HG02610 (cell line): ENCODE measurements at regions not wholly inside any gene's neighbourhood (a gene's known extent, or its start where the extent isn't known, plus 50 kb on each side); places are given as distances from the start of the nearest gene placed in this dataset.

Source experiments
- ATAC-seq: cut with Tn5 transposase; IDR thresholded peaks from one replicate; pipeline ENCODE4 v1.9.1; 2021; ENCODE audit warnings: mild to moderate bottlenecking, moderate library complexity; ENCODE audit not compliant: unreplicated experiment

- ATAC-seq: no peak
These were observed 279.0 kb downstream of the RRAGC start for GRCh38 chr1:38580594-38580993.

- no peak for ATAC-seq
These were observed 280.5 kb downstream of the RRAGC start for GRCh38 chr1:38579056-38579455.

GRCh38 chr1:38578271-38578951 is 281.2 kb downstream of the RRAGC start:
- ATAC-seq: no peak

GRCh38 chr1:38577937-38578270 is 281.7 kb downstream of the RRAGC start:
- no peak for ATAC-seq

- no peak for ATAC-seq
These were observed 282.2 kb downstream of the RRAGC start for GRCh38 chr1:38577385-38577784.

- ATAC-seq: no peak
These were observed 283.3 kb downstream of the RRAGC start for GRCh38 chr1:38576241-38576640.

GRCh38 chr1:38571726-38572125 is 287.8 kb downstream of the RRAGC start:
- no peak for ATAC-seq

- no peak for ATAC-seq
These were observed 289.0 kb downstream of the RRAGC start for GRCh38 chr1:38570657-38570975.

- ATAC-seq: no peak
These were observed 289.5 kb downstream of the RRAGC start for GRCh38 chr1:38569932-38570656.

GRCh38 chr1:38568061-38568857 is 291.3 kb downstream of the RRAGC start:
- no peak for ATAC-seq

GRCh38 chr1:38567401-38567800 is 292.2 kb downstream of the RRAGC start:
- ATAC-seq: no peak

GRCh38 chr1:38565020-38565491 is 294.5 kb downstream of the RRAGC start:
- ATAC-seq: no peak

GRCh38 chr1:38563942-38564735 is 295.4 kb downstream of the RRAGC start:
- no peak for ATAC-seq

- ATAC-seq: no peak
These were observed 297.8 kb downstream of the RRAGC start for GRCh38 chr1:38561725-38562124.

GRCh38 chr1:38561110-38561509 is 298.5 kb downstream of the RRAGC start:
- ATAC-seq: no peak

GRCh38 chr1:38560457-38560856 is 299.1 kb downstream of the RRAGC start:
- no peak for ATAC-seq

- peak; percentile 61 for ATAC-seq
These were observed 300.0 kb downstream of the RRAGC start for GRCh38 chr1:38559446-38560165.

- ATAC-seq: peak; percentile 22
These were observed 300.8 kb downstream of the RRAGC start for GRCh38 chr1:38558500-38559445.

GRCh38 chr1:38558055-38558454 is 301.5 kb downstream of the RRAGC start:
- no peak for ATAC-seq
